NCI-H1105 (cell line): ENCODE measurements at regions not wholly inside any gene's neighbourhood (a gene's known extent, or its start where the extent isn't known, plus 50 kb on each side); places are given as distances from the start of the nearest gene placed in this dataset.

ENCODE experiments used
- DNase-seq: peaks from one replicate; lab custom pipeline; 2025; lab: John Stamatoyannopoulos, UW

DNA sequence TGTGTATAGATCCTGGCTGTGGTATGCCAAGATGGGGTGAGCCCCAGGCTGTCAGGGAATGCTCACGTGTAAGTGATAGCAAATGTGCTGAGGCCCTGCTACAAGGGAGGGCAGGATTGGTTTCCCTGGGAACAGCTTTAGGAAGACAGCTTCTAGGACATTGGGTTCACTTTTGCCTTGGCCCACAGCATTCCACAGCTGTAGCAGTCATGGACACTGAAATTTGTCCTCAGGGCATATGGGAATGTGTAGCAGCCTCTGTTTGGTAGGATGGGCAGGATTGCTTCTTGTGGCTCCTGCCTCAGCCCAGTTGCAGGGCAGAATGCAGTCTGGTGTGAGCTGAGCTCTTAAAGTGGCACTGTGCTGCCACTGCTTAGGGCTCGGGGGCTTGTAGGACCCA, 1061.7 kb upstream of the WWC1 start:
- no peak for DNase-seq

DNA sequence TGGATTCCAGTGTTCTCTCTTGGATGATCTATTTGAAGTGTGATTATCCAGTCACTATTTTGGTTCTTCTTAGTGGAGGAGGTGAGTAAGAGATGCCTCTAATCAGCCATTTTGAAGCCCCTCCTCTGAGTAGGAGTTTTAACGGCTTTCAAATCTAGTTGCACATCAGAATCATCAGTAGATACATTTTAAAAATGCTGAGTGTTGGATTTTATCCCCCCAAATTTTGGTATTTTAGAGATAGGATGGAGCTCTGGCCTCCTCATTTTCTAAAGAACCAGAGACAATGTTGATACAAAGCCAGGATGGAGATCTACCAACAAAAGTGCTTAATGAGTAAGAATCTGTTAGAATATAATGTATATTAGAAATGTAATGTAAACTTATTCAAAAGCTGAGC, 1061.0 kb upstream of the WWC1 start:
- no peak for DNase-seq

DNA sequence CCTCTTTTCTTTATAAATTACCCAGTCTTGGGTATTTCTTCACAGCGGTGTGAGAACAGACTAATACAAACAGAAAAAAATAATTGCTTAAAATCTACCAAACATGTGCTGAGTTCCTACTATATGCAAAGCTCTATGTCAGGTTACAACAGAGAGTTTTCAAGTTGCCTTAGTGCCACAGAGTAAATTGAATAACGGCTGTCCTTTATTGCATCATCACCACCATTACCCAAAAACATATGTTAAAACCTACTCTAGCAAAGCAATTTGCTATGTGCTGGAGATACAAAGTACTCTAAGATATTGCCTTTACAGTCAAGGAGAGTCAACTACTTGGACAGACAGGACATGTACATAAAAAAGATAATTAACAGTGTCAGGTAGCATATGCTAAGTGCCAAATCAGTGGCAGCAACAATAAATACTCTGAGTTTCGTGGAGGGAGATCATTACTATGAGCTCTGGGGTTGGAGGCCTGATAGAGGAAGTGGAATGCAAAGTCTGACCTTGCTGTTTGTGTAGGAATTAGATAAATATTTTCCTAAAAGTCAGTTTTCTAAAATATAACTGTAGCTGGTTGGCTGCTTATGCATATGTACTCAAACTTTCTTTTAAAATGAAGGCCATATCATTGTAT, 1058.7 kb upstream of the WWC1 start:
- no peak for DNase-seq

DNA sequence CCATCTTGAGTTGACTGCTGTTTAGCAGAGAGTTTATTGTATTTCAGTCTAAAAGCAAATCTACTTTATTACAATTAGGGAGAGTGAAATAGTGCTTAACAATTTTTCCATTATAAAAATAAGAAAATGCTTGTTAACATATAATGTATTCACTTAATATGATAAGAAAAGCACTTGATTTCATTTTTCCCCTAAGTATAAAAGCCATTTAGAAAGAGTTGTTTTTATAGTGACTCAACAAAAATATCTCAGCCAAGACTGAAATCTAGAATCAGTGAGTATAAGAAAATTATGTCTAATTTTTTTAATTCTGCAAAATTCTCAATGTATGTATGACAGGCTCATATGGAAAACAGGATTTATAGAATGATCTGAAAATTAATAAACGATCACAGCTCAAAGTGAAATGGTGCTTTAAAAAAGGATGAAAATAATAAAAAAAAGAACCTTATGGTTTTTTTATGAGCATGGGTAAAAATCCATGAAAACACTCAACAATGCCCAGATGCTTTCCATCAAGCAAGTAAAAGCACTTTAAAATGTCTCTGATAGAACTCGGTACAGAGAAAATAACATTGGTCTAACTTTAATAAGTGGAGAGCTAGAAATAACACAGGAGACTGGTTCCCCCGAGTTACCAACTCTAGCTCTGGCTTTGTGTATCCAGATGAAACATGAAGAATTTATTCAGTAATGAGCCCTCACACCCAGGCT, 1057.8 kb upstream of the WWC1 start:
- no peak for DNase-seq

DNA sequence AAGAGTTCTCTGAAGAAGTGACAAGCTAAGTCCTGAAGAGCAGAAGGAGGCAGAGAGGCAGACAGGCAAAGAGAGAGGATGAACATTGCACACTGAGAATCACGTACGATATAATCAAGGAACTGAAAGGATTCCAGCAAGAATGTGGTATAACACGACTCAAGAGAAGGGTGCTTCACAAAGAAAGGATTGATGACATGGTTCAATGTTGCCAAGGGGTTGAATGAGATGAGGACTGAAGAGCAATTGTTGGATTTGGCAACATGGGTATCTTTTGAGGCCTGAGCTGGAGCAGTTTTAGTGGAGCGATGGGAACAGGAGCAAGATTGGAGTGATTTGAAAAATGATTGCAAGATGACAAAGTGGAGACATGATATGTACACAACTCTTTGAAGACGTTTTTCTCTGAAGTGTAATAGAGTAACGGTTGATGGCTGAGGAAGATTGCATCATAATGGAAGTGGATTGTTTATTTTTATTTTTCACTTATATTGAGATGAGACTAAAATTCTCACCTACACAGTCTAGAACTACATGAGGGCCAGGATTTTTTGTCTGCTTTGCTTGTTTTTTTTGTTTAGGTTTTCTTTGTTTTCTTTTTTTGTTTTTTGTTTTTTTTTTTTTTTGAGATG, 1049.9 kb upstream of the WWC1 start:
- no peak for DNase-seq

DNA sequence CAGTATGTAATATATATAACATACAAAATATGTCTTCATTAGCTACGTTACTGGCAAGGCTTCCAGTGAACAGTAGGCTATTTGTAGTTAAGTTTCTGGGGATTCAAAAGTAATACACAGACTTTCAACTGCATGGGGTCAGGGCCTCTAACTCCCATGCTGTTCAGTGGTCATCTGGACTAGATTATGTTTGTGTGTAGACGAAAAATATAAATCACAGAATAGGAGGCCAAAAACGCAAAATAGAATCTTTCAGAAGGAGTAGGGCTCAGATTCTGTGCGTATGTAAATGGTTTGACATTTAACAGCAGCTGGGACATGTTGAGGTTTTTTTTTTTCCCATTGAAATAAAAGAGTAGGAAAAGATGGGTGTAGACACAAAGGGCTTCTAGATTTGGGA, 1048.7 kb upstream of the WWC1 start:
- DNase-seq: no peak

GRCh38 chr5:167243463-167243862, 1048.0 kb upstream of the WWC1 start:
- no peak for DNase-seq

DNA sequence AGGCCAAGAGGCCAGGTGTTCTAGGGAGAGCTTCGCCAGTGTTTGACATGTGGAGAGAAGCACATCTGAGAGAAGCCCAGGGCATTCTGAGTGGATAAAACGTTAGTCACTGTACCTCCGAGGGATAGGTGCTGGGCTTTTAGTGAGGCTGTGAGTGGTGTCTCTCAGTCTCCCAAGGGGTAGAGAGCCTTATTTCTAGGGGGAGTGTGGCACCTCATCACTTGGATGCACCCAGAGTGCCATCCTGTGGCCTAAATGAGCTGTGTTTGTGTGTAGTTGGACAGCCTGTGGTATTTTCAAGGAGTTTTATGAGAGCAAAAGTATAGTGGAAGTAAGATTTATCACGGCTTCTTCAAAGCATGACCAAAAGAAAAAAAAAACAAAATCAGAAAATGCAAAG, 1046.9 kb upstream of the WWC1 start:
- DNase-seq: no peak

DNA sequence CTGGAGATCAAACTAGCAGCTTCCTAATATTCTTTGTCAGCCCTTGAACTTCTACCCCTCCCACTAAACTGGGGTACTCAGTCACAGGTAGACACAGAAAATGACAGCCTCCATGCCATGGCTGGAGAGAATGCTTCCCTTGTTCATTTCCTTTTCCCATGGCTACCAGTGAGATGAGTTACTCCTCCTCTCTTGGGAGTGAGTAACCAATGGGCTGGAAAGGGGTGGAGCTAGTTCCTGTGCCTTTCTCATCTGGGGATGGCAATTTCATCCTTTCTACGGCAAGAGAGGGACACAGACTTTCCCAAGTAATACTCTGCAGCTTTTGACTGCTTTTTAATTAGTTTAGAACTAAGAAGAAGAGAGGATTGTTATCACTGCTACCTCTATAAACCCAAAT, 1045.6 kb upstream of the WWC1 start:
- no peak for DNase-seq

GRCh38 chr5:167247816-167248215, 1043.6 kb upstream of the WWC1 start:
- no peak for DNase-seq

- no peak for DNase-seq
Measured at GRCh38 chr5:167248257-167248656, 1043.2 kb upstream of the WWC1 start.

DNA sequence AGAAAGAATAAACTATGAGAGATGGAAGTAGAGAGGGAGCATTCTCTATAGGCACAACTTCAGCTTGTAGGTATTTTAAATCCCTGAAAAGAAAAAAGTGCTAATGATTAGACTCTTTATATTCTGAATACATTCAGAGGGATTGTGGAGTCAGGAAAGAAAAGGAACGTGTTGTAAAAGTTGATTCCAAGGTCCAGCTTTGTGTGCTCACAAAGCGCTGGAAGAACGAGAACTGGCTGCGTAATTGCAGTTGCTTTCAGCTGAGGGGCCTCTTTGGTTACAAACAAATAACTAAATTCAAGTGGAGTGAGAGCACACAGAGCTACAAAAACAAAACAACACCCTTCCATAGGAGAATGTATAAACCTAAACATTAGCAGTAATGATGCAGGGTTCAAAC, 1040.4 kb upstream of the WWC1 start:
- no peak for DNase-seq

- DNase-seq: no peak
Measured at GRCh38 chr5:167254132-167254531, 1037.3 kb upstream of the WWC1 start.

GRCh38 chr5:167255926-167256325, 1035.5 kb upstream of the WWC1 start:
- no peak for DNase-seq

- no peak for DNase-seq
Measured at GRCh38 chr5:167259806-167260205, 1031.6 kb upstream of the WWC1 start.

GRCh38 chr5:167261309-167262100, 1029.9 kb upstream of the WWC1 start:
- DNase-seq: no peak

GRCh38 chr5:167263185-167263584, 1028.3 kb upstream of the WWC1 start:
- no peak for DNase-seq

- no peak for DNase-seq
Measured at GRCh38 chr5:167264348-167264747, 1027.1 kb upstream of the WWC1 start.

DNA sequence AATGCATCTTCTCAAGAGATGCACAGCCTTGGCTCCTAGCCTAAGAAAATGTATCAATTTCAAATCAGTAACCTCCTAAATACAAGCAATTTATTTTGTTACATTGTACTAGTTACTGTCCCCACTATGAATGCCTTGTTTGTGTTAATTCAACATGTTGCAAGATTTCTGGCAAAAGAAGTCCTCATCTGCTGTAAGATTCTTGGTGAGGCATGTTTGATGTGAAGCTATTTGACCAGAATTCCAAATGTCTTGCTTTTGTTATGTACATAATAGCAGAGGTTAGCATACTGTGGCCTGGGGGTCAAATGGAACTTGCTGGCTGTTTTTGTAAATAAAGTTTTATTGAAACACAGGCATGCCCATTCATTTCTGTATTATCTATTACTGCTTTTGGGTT, 1023.1 kb upstream of the WWC1 start:
- DNase-seq: no peak

DNA sequence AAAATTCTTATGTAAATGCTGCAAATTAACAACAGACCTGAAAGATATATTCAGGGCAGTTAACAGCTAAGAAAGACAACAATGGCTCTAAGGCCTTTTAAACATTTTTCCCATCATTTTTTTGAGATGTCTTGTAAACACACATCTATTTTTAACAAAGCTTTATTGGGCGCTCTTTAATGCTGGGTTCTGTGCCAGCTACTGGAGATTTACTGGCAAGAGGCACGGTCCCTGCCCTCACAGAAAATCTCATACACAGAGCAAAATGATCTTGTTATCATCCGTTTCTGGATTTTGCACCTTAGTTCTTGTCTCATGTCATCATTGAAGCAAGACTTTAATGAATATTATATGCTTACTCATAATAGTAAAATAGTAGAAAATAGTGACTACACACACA, 1022.3 kb upstream of the WWC1 start:
- no peak for DNase-seq

- DNase-seq: no peak
Measured at GRCh38 chr5:167271081-167271480, 1020.4 kb upstream of the WWC1 start.

- DNase-seq: no peak
Measured at GRCh38 chr5:167271511-167271910, 1019.9 kb upstream of the WWC1 start.

- DNase-seq: no peak
Measured at GRCh38 chr5:167280111-167280510, 1011.3 kb upstream of the WWC1 start.
